ENCODE measurements at regions not wholly inside any gene's neighbourhood (a gene's known extent, or its start where the extent isn't known, plus 50 kb on each side); places are given as distances from the start of the nearest gene placed in this dataset.

- TF ChIP-seq CTCF (IDR thresholded peaks at IDR 0.05 in 4 of 5, conservative IDR thresholded peaks at IDR 0.05 in 1 of 5) (no peak), POLR2A (IDR thresholded peaks at IDR 0.05) (no peak)
Observed at GRCh38 chr1:199242147-199242546, 603.3 kb downstream of the PTPRC start.

Measured in gastrocnemius medialis (tissue), 4 donors.